Occipital lobe (tissue), 2 donors: ENCODE measurements at regions not wholly inside any gene's neighbourhood (a gene's known extent, or its start where the extent isn't known, plus 50 kb on each side); places are given as distances from the start of the nearest gene placed in this dataset. TPM values are rescaled to one million over a fixed set of nuclear protein-coding genes. Genes with fewer than 3 reads are reported as not detected.

ENCODE experiments used
- DNase-seq: peaks from one replicate; lab custom pipeline; 2025; lab: John Stamatoyannopoulos, UW
- small RNA-seq: library from RNA; depleted of rRNA; stranded (forward); fragments of <200 nt; gene quantifications from one replicate; pipeline ENCODE3, GENCODE V24; 2014

- DNase-seq: no peak
These were observed 54.2 kb upstream of the PBX1 start for GRCh38 chr1:164504749-164505148.

Small RNA genes lying in the stretch of these regions (small RNA-seq; reads per million reads assigned to genes)
- 0.12 reads per million for gene RF00012
- gene RNA5SP62: not detected
- gene RNA5SP63: not detected
- gene RNU5F-6P: 0.17 reads per million
